GM13977 (cell line): ENCODE measurements at regions not wholly inside any gene's neighbourhood (a gene's known extent, or its start where the extent isn't known, plus 50 kb on each side); places are given as distances from the start of the nearest gene placed in this dataset.

Experiments used
- DNase-seq: peaks from one replicate; pipeline ENCODE4 v3.0.0; 2012; ENCODE audit warnings: low spot score
- in situ Hi-C: fragments of 300-500 bp; cut with MboI; formaldehyde crosslinking; loops from one replicate; pipeline ENCODE4 v1.12.0; 2022; ENCODE audit warnings: low sequenced_read_pairs, low pct_unique_long_range_greater_than_20kb, mixed read lengths, inconsistent platforms; ENCODE audit not compliant: unreplicated experiment
- TF ChIP-seq, protein P1 (sequence below): IDR thresholded peaks from 2 replicates; pipeline ENCODE4 v1.5.1; 2012; ENCODE audit warnings: mild to moderate bottlenecking, control low read depth; ENCODE audit not compliant: insufficient read depth; ENCODE audit errors: extremely low read depth, missing control alignments

DNA sequence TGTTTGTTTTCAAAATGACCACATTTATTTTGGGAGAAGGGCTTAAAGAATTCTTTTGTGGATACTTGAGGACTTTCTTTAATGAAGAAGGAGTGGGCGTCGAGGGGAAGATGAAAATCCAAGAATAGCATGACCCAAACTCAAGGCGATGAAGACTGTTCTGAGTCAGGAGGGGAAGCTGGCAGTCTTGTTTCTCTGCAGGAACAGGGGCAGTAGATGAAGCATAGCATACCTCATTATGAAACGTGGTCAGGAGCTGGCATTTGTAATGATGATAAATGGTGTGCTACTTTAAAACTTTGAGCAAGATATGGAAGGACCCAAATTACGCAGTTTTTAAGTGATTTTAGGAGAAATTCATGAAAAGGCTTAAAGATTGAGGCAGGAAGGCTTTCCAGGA, 549.0 kb downstream of the IGSF11 start:
- TF ChIP-seq, protein P1, sequence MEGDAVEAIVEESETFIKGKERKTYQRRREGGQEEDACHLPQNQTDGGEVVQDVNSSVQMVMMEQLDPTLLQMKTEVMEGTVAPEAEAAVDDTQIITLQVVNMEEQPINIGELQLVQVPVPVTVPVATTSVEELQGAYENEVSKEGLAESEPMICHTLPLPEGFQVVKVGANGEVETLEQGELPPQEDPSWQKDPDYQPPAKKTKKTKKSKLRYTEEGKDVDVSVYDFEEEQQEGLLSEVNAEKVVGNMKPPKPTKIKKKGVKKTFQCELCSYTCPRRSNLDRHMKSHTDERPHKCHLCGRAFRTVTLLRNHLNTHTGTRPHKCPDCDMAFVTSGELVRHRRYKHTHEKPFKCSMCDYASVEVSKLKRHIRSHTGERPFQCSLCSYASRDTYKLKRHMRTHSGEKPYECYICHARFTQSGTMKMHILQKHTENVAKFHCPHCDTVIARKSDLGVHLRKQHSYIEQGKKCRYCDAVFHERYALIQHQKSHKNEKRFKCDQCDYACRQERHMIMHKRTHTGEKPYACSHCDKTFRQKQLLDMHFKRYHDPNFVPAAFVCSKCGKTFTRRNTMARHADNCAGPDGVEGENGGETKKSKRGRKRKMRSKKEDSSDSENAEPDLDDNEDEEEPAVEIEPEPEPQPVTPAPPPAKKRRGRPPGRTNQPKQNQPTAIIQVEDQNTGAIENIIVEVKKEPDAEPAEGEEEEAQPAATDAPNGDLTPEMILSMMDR: no peak
- no peak for DNase-seq
- in situ Hi-C loops: no loop called here

DNA sequence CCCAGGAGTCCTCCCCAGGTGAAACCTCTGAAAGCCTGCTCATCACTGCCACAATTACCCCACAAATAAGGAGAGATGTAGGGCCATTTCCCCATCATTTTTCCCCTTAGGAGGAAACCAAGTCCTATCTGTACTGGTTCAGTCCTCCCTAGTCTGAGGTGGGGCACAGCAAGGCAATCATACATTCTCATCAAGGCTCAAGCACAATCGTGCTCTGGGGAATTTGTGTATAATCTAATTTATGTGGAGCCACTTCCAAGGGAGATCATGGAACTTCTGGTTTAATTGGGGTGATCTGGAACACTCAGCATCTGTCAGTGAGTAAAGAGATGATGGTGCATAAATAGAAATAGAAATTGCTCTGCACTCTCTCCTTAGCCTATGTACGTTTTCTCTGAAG, 546.9 kb downstream of the IGSF11 start:
- in situ Hi-C loops: no loop called here
- TF ChIP-seq, protein P1: no peak
- DNase-seq: no peak

DNA sequence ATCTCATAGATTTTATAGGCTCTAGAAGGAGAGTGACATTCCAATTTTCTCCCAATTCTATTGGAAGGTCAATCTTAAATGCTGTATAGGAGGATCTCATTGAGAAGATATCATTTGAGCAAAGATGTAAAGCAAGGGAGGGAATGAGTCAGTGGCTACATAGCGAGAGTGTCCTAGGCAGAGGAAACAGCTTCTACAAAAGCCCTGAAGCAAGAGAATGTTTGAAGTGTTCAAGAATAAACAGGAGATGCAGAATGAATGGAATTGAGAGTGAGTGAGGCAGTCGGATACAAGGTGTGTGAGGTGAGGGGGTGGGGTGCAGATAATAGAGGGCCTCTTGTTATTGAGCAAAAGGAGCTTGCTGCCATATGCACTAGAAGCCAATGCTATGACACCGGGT, 545.9 kb downstream of the IGSF11 start:
- in situ Hi-C loops: no loop called here
- DNase-seq: no peak
- TF ChIP-seq, protein P1: no peak

DNA sequence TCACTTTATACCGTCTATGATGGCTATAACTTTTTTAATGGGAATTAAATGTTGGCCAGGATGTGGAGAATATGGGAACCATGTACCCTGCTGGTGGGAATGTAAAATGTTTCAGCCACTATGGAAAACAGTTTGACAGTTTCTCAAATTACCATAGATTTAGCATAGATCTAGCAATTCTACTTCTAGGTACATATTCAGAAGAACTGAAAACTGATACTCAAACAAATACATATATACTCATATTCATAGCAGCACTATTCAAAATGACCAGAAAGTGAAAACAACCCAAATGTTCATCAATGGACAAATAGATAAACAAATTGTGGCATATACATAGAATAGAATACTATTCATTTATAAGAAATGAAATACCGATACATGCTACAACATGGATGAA, 539.4 kb downstream of the IGSF11 start:
- no peak for DNase-seq
- TF ChIP-seq, protein P1: no peak
- in situ Hi-C loops: no loop called here

DNA sequence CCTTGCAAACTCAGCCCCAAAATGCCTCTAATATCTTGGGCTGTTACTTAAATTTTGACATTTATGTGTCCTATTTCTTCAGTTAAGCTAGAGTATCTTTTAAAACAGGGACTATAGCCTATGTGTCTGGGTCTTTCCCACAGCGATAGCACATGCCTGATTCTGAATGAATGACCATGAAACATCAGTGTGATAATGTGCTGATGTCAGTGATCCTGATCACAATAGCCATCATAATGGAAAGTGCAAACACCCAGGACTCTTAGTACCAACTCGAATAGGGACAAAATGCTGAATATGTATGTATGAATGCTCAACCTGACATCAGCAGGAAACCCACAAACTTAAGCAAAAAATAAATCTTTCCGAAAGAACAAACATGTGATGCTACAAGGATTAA, 537.4 kb downstream of the IGSF11 start:
- TF ChIP-seq, protein P1: no peak
- no peak for DNase-seq
- in situ Hi-C loops: no loop called here

DNA sequence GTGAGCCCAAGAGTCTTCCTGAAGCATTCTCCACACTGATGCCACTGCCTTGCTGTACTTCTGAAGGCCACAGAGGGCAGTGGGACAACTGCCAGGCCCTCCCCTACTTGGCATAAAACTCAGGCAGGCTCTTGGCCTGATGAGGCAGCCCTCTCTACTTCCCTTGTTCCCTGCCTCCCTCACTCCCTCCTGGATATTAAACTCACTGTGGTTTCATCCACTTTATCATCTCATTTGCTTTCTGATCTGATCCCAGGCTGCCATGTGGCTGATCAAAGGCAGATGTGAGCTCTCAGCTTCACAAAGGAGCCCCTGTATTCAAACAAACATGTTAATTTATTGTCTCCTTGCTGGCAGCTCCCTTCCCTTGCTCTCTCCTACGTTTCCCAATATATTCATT, 533.5 kb downstream of the IGSF11 start:
- in situ Hi-C loops: no loop called here
- TF ChIP-seq, protein P1: no peak
- DNase-seq: no peak

DNA sequence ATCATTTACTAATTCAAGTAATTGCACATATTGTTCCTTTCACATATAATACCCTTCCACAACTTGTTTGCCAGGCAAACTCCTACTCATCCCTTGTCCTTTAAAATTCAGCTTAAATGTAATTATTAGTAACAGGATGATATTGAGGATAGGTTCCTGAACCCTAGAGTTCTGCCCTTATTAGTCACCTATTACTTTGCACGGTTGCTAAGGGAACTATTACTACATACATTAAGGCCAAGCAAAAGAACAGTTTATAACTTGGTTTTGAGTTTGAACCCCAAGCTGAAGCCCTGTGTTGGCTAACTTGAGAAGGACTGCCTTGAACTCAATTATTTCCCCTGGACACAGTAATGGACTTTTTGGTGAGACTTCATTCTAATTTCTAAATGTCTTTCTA, 529.7 kb downstream of the IGSF11 start:
- in situ Hi-C loops: no loop called here
- TF ChIP-seq, protein P1: no peak
- DNase-seq: no peak
